HL-60 (cell line): ENCODE measurements at regions not wholly inside any gene's neighbourhood (a gene's known extent, or its start where the extent isn't known, plus 50 kb on each side); places are given as distances from the start of the nearest gene placed in this dataset.

Experiments used
- GABPA ChIP-seq: IDR thresholded peaks from 2 replicates; pipeline ENCODE4 v1.6.1; 2012; ENCODE audit warnings: low read depth
- POLR2AphosphoS5 ChIP-seq: IDR thresholded peaks from 2 replicates; pipeline ENCODE4 v1.6.1; 2012; ENCODE audit warnings: low read depth
- TF ChIP-seq, protein P1 (sequence below): IDR thresholded peaks from one replicate; pipeline ENCODE4 v1.5.1; 2011; ENCODE audit warnings: low read length, control low read depth, inconsistent platforms; ENCODE audit not compliant: insufficient read depth
- TF ChIP-seq, protein P2 (sequence below): IDR thresholded peaks from 2 replicates; pipeline ENCODE4 v1.6.1; 2012; ENCODE audit warnings: low read depth; ENCODE audit not compliant: insufficient replicate concordance

DNA sequence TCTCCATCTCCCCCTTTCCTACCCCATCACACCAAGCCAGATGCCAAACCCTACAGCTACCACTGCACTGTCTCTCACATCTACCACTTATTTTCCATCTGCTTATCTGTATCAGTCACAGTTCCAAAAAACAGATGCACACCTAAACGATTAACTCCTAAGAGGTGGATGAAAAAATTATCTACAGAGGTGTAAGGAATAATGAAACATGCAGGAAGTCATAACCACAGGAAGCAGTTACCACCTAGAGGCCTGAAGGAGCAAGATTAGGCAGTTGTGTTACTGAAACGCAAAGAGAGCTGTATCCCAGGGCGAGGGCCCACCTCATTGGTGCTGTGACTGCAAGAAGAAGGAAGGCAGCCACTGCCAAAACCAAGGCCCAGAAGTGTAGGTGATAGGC lies 87.8 kb upstream of the FAM241A start:
- TF ChIP-seq, protein P1, sequence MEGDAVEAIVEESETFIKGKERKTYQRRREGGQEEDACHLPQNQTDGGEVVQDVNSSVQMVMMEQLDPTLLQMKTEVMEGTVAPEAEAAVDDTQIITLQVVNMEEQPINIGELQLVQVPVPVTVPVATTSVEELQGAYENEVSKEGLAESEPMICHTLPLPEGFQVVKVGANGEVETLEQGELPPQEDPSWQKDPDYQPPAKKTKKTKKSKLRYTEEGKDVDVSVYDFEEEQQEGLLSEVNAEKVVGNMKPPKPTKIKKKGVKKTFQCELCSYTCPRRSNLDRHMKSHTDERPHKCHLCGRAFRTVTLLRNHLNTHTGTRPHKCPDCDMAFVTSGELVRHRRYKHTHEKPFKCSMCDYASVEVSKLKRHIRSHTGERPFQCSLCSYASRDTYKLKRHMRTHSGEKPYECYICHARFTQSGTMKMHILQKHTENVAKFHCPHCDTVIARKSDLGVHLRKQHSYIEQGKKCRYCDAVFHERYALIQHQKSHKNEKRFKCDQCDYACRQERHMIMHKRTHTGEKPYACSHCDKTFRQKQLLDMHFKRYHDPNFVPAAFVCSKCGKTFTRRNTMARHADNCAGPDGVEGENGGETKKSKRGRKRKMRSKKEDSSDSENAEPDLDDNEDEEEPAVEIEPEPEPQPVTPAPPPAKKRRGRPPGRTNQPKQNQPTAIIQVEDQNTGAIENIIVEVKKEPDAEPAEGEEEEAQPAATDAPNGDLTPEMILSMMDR = no peak
- TF ChIP-seq POLR2AphosphoS5 (no peak), GABPA (no peak)
- TF ChIP-seq, protein P2, sequence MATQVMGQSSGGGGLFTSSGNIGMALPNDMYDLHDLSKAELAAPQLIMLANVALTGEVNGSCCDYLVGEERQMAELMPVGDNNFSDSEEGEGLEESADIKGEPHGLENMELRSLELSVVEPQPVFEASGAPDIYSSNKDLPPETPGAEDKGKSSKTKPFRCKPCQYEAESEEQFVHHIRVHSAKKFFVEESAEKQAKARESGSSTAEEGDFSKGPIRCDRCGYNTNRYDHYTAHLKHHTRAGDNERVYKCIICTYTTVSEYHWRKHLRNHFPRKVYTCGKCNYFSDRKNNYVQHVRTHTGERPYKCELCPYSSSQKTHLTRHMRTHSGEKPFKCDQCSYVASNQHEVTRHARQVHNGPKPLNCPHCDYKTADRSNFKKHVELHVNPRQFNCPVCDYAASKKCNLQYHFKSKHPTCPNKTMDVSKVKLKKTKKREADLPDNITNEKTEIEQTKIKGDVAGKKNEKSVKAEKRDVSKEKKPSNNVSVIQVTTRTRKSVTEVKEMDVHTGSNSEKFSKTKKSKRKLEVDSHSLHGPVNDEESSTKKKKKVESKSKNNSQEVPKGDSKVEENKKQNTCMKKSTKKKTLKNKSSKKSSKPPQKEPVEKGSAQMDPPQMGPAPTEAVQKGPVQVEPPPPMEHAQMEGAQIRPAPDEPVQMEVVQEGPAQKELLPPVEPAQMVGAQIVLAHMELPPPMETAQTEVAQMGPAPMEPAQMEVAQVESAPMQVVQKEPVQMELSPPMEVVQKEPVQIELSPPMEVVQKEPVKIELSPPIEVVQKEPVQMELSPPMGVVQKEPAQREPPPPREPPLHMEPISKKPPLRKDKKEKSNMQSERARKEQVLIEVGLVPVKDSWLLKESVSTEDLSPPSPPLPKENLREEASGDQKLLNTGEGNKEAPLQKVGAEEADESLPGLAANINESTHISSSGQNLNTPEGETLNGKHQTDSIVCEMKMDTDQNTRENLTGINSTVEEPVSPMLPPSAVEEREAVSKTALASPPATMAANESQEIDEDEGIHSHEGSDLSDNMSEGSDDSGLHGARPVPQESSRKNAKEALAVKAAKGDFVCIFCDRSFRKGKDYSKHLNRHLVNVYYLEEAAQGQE = no peak
